Hepatocyte (in vitro differentiated cells): ENCODE measurements at regions not wholly inside any gene's neighbourhood (a gene's known extent, or its start where the extent isn't known, plus 50 kb on each side); places are given as distances from the start of the nearest gene placed in this dataset.

Source experiments
- DNase-seq: peaks from one replicate; pipeline ENCODE4 v3.0.0-alpha.2; 2016; ENCODE audit warnings: low spot score
- H2AFZ ChIP-seq: fragments of 200-600 bp; sonication (generic); 2 replicates; pipeline ENCODE4 v1.6.0; 2016; ENCODE audit warnings: antibody characterized with exemption, mild to moderate bottlenecking
- H3K27ac ChIP-seq: fragments of 200-600 bp; sonication (generic); 2 replicates; pipeline ENCODE4 v1.5.1; 2016; ENCODE audit warnings: mild to moderate bottlenecking
- H3K27me3 ChIP-seq: fragments of 200-600 bp; sonication (generic); 2 replicates; pipeline ENCODE4 v1.6.1; 2016
- H3K36me3 ChIP-seq: fragments of 200-600 bp; sonication (generic); replicated peaks from 2 replicates; pipeline ENCODE4 v1.5.1; 2016; ENCODE audit warnings: low read depth; ENCODE audit not compliant: insufficient read depth
- H3K4me1 ChIP-seq: fragments of 200-600 bp; sonication (generic); 2 replicates; pipeline ENCODE4 v1.5.1; 2016; ENCODE audit warnings: mild to moderate bottlenecking, moderate library complexity; ENCODE audit not compliant: insufficient read depth
- H3K4me2 ChIP-seq: fragments of 200-600 bp; sonication (generic); 2 replicates; pipeline ENCODE4 v1.6.0; 2016
- H3K4me3 ChIP-seq: fragments of 200-600 bp; sonication (generic); 2 replicates; pipeline ENCODE4 v1.5.1; 2016; ENCODE audit warnings: mild to moderate bottlenecking
- H3K79me2 ChIP-seq: fragments of 200-600 bp; sonication (generic); 2 replicates; pipeline ENCODE4 v1.6.0; 2017; ENCODE audit warnings: mild to moderate bottlenecking
- H3K9me2 ChIP-seq: fragments of 200-600 bp; sonication (generic); replicated peaks from 2 replicates; pipeline ENCODE4 v1.6.0; 2017; ENCODE audit warnings: mild to moderate bottlenecking; ENCODE audit not compliant: insufficient read depth
- H3K9me3 ChIP-seq: fragments of 200-600 bp; sonication (generic); 2 replicates; pipeline ENCODE4 v1.5.1; 2016; ENCODE audit warnings: low read depth, mild to moderate bottlenecking
- H4K20me1 ChIP-seq: fragments of 200-600 bp; sonication (generic); 2 replicates; pipeline ENCODE4 v1.6.0; 2016; ENCODE audit warnings: mild to moderate bottlenecking; ENCODE audit not compliant: insufficient read depth, poor library complexity, severe bottlenecking
- CTCF ChIP-seq: fragments of 200-600 bp; sonication (generic); IDR thresholded peaks from 2 replicates; pipeline ENCODE4 v1.5.1; 2016; ENCODE audit warnings: antibody characterized with exemption, mild to moderate bottlenecking; ENCODE audit not compliant: poor library complexity
- EZH2 ChIP-seq: fragments of 200-600 bp; sonication (generic); IDR thresholded peaks from 2 replicates; pipeline ENCODE4 v1.6.1; 2016; ENCODE audit warnings: antibody characterized with exemption, mild to moderate bottlenecking, borderline replicate concordance
- EZH2phosphoT487 ChIP-seq: fragments of 200-600 bp; sonication (generic); IDR thresholded peaks from one replicate; pipeline ENCODE4 v1.6.1; 2018; ENCODE audit warnings: antibody characterized with exemption, mild to moderate bottlenecking, low read depth, moderate library complexity; ENCODE audit not compliant: unreplicated experiment, severe bottlenecking
- WGBS: methylation state at CpG from one replicate; pipeline ENCODE4 v1.1.6; 2016; ENCODE audit warnings: low lambda C conversion rate; ENCODE audit errors: missing lambda C conversion rate; 5-methylcytosine and 5-hydroxymethylcytosine counted together

GRCh38 chr5:102087906-102088305 lies 208.2 kb downstream of the SLCO4C1 start:
- Histone ChIP-seq H3K27me3 (no peaks in the 10 kb centered on the region), H3K9me3 (no peaks in the 10 kb centered on the region), H3K4me1 (no peaks in the 10 kb centered on the region), H3K36me3 (no peaks in the 10 kb centered on the region), H3K9me2 (no peaks in the 10 kb centered on the region), H3K27ac (no peak overlapping the region), H2AFZ (no peak overlapping the region), H3K4me2 (no peak overlapping the region), H4K20me1 (no peaks in the 10 kb centered on the region), H3K4me3 (no peak overlapping the region), H3K79me2 (no peaks in the 10 kb centered on the region)
- DNase-seq = no peak
- 86% methylated on average over 2 of the region's 2 CpGs for WGBS
- TF ChIP-seq CTCF (no peak), EZH2 (no peak), EZH2phosphoT487 (no peak)

GRCh38 chr5:102080288-102080687 lies 215.8 kb downstream of the SLCO4C1 start:
- 35% methylated on average over 1 of the region's 1 CpG for WGBS
- Histone ChIP-seq H3K27ac (no peak overlapping the region), H3K79me2 (no peaks in the 10 kb centered on the region), H3K4me3 (no peak overlapping the region), H3K9me3 (no peaks in the 10 kb centered on the region), H3K4me1 (no peaks in the 10 kb centered on the region), H3K36me3 (no peaks in the 10 kb centered on the region), H3K9me2 (no peaks in the 10 kb centered on the region), H4K20me1 (no peaks in the 10 kb centered on the region), H3K27me3 (no peaks in the 10 kb centered on the region), H2AFZ (no peak overlapping the region), H3K4me2 (no peak overlapping the region)
- TF ChIP-seq EZH2phosphoT487 (no peak), EZH2 (no peak), CTCF (no peak)
- no peak for DNase-seq

- H3K4me3 ChIP-seq = no peak overlapping the region
- no peak for DNase-seq
- 92% methylated on average over 5 of the region's 5 CpGs for WGBS
Observed at GRCh38 chr5:102077920-102078319, 218.2 kb downstream of the SLCO4C1 start.

More at GRCh38 chr5:102077920-102078319, 218.2 kb downstream of the SLCO4C1 start:
- Histone ChIP-seq H3K79me2 (no peaks in the 10 kb centered on the region), H3K36me3 (no peaks in the 10 kb centered on the region), H3K9me3 (no peaks in the 10 kb centered on the region), H4K20me1 (no peaks in the 10 kb centered on the region), H3K9me2 (no peaks in the 10 kb centered on the region), H3K27ac (no peak overlapping the region), H3K4me1 (no peaks in the 10 kb centered on the region), H3K27me3 (no peaks in the 10 kb centered on the region), H2AFZ (no peak overlapping the region), H3K4me2 (no peak overlapping the region)
- TF ChIP-seq EZH2 = no peak
- TF ChIP-seq CTCF = no peak
- no peak for TF ChIP-seq EZH2phosphoT487
